ENCODE measurements at regions not wholly inside any gene's neighbourhood (a gene's known extent, or its start where the extent isn't known, plus 50 kb on each side); places are given as distances from the start of the nearest gene placed in this dataset.
"Not testable (repeated sequence)": the region's sequence is repeated elsewhere in the genome, so short reads cannot be mapped to it uniquely, and the experiment has no call there.

DNA sequence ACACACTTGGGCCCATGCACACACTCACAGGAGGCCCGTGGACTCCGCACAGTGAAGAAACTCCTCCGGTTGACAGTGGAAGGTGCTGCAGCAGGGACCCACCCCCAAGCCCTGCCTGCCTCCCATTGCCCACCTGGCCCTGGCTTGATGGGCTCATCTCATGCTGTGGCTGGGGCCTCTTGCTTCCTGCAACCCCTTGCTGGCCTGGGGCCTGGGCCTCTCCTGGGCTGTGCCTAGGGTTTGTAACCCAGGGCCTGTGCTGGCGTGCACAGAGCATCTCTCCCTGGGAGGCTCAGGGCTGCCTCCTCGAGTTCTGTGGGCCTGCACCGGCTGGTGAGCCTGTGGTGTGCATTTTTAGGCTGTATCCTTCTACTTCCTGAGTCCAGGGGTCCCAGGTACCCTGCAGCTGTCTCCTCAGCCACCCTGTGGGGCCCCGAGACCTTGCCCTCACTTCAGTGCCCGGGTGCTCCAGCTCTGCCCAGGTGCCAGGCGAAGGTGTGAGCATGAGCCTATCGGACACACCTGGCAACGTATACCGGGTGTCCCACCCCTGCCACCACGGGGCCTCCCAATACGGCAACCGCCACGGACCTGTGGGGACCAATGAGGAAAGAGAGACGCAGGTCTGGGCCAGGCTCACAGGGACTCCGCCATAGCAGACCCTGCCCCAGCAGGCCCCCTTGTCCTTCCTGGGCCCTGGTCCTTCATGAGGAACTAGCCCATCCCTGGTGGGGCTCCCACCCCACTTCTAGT lies 158.3 kb upstream of the POTEB2 start:
- H3K79me2 ChIP-seq (ENCODE audit: insufficient read depth, low read length); H3K4me3 ChIP-seq (replicated peaks in 1 of 3; ENCODE audit: low read depth in 2 of 3, low read length in 3 of 3); H2AFZ ChIP-seq (ENCODE audit: insufficient read depth, low read depth, low read length, poor library complexity, severe bottlenecking); H3K27me3 ChIP-seq (ENCODE audit: control insufficient read depth in 2 of 2, insufficient read depth in 2 of 2, low read length in 2 of 2); H3K36me3 Mint-ChIP-seq; H3K27ac ChIP-seq (ENCODE audit: low read depth in 1 of 2, low read length in 2 of 2); DNase-seq; H4K20me1 ChIP-seq (ENCODE audit: insufficient read depth, low read length); intact Hi-C loops (cut with micrococcal nuclease); H3K27ac Mint-ChIP-seq; H3K4me1 Mint-ChIP-seq; H3K9me3 ChIP-seq (replicated peaks in 1 of 2; ENCODE audit: control insufficient read depth in 1 of 2, insufficient read depth in 1 of 2, low read length in 2 of 2); H3K27me3 Mint-ChIP-seq (ENCODE audit: low read depth in 3 of 3); H3K36me3 ChIP-seq (replicated peaks in 1 of 2; ENCODE audit: control insufficient read depth in 1 of 2, insufficient read depth in 2 of 2, low read length in 2 of 2); H3K9ac ChIP-seq (ENCODE audit: insufficient read depth, low read length, poor library complexity, severe bottlenecking); H3K9me3 Mint-ChIP-seq; H3K4me3 Mint-ChIP-seq; H3K4me1 ChIP-seq (ENCODE audit: control insufficient read depth in 1 of 2, insufficient read depth in 2 of 2, low read length in 2 of 2); H3K4me2 ChIP-seq (replicated peaks; ENCODE audit: extremely low read depth, low read length, poor library complexity, severe bottlenecking): not testable (repeated sequence)
- WGBS (ENCODE audit: insufficient coverage), result 84% methylated on average over 15 of the region's 18 CpGs

DNA sequence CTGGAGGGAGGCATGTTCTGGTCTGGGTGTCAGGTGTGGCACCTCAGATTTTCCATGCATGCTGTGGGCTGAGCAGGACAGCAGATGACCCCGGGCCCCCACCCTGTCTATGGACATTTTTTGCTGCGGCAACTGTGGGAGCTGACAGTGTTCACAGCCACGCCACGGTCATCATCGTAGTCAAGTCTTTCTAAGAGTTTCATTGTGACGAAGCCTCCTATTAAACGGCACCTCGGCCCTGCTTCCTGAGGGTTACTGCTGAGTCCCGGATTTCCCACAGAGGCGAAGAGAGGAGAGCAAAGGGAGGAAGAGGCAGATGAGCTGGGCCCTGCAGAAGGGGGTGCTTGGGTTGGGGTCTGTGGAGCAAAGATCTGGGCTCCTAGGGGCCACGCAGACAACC lies 152.1 kb upstream of the POTEB2 start:
- H3K4me1 Mint-ChIP-seq; H3K4me1 ChIP-seq (ENCODE audit: control insufficient read depth in 1 of 2, insufficient read depth in 2 of 2, low read length in 2 of 2); H3K9ac ChIP-seq (ENCODE audit: insufficient read depth, low read length, poor library complexity, severe bottlenecking); H3K4me3 Mint-ChIP-seq; intact Hi-C loops (cut with micrococcal nuclease); H3K4me3 ChIP-seq (replicated peaks in 1 of 3; ENCODE audit: low read depth in 2 of 3, low read length in 3 of 3); H3K27me3 Mint-ChIP-seq (ENCODE audit: low read depth in 3 of 3); H3K36me3 ChIP-seq (replicated peaks in 1 of 2; ENCODE audit: control insufficient read depth in 1 of 2, insufficient read depth in 2 of 2, low read length in 2 of 2); H3K36me3 Mint-ChIP-seq; H3K4me2 ChIP-seq (replicated peaks; ENCODE audit: extremely low read depth, low read length, poor library complexity, severe bottlenecking); H3K9me3 Mint-ChIP-seq; DNase-seq; H3K79me2 ChIP-seq (ENCODE audit: insufficient read depth, low read length); H4K20me1 ChIP-seq (ENCODE audit: insufficient read depth, low read length); H3K27ac Mint-ChIP-seq; H3K9me3 ChIP-seq (replicated peaks in 1 of 2; ENCODE audit: control insufficient read depth in 1 of 2, insufficient read depth in 1 of 2, low read length in 2 of 2); H2AFZ ChIP-seq (ENCODE audit: insufficient read depth, low read depth, low read length, poor library complexity, severe bottlenecking); H3K27ac ChIP-seq (ENCODE audit: low read depth in 1 of 2, low read length in 2 of 2); H3K27me3 ChIP-seq (ENCODE audit: control insufficient read depth in 2 of 2, insufficient read depth in 2 of 2, low read length in 2 of 2): not testable (repeated sequence)
- WGBS (ENCODE audit: insufficient coverage), result 80% methylated on average over 3 of the region's 11 CpGs

DNA sequence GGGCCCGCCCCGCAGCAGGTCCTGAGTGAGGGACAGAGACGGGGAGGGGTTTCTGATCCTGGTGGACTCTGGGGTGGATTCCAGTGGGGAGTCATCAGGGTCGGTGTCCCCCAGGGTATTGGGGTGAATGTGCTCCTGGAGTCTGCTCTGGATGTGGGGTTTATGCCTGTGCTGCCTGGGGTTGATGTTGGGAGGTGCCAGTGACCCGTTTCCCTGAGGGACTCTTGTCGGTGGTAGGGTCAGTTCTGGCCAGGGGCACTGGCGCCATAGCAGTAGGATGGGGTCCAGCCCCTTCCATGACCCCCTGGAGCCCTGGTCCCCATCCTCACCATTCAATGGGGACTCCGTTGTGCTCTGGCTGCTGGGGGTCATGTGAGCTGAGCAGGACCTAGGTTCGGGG lies 151.2 kb upstream of the POTEB2 start:
- H3K9me3 Mint-ChIP-seq; H3K27me3 Mint-ChIP-seq (ENCODE audit: low read depth in 3 of 3): not testable (repeated sequence)

DNA sequence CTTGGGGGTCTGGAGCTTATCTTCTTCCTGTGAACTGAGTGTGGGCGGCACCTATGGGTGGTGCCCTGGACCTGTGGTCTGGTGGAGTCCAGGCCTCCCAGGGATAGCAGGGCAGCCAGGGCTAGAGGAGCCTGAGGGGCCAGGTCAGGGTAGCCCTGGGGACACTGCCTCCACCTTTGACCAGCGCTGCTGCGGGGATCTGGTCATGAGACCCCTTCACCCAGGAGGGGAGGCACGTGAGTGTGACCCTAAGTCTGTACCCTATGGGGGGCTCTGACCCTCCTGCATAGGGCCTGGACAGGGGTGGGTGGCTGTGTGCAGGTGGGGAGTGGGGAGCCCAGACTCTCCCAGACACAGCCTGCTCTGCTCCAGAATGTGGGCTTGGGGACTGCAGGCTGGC lies 150.5 kb upstream of the POTEB2 start:
- H3K9me3 ChIP-seq (replicated peaks in 1 of 2; ENCODE audit: control insufficient read depth in 1 of 2, insufficient read depth in 1 of 2, low read length in 2 of 2); H3K36me3 Mint-ChIP-seq; H3K4me3 Mint-ChIP-seq; H4K20me1 ChIP-seq (ENCODE audit: insufficient read depth, low read length); H3K9ac ChIP-seq (ENCODE audit: insufficient read depth, low read length, poor library complexity, severe bottlenecking); DNase-seq; intact Hi-C loops (cut with micrococcal nuclease); H3K27me3 ChIP-seq (ENCODE audit: control insufficient read depth in 2 of 2, insufficient read depth in 2 of 2, low read length in 2 of 2); H2AFZ ChIP-seq (ENCODE audit: insufficient read depth, low read depth, low read length, poor library complexity, severe bottlenecking); H3K27me3 Mint-ChIP-seq (ENCODE audit: low read depth in 3 of 3); H3K4me3 ChIP-seq (replicated peaks in 1 of 3; ENCODE audit: low read depth in 2 of 3, low read length in 3 of 3); H3K4me1 ChIP-seq (ENCODE audit: control insufficient read depth in 1 of 2, insufficient read depth in 2 of 2, low read length in 2 of 2); H3K4me1 Mint-ChIP-seq; H3K79me2 ChIP-seq (ENCODE audit: insufficient read depth, low read length); H3K27ac ChIP-seq (ENCODE audit: low read depth in 1 of 2, low read length in 2 of 2); H3K9me3 Mint-ChIP-seq; H3K36me3 ChIP-seq (replicated peaks in 1 of 2; ENCODE audit: control insufficient read depth in 1 of 2, insufficient read depth in 2 of 2, low read length in 2 of 2); H3K27ac Mint-ChIP-seq; H3K4me2 ChIP-seq (replicated peaks; ENCODE audit: extremely low read depth, low read length, poor library complexity, severe bottlenecking): not testable (repeated sequence)
- no CpG with 5 or more reads among the region's 4 CpGs for WGBS (ENCODE audit: insufficient coverage)

More for the DNA sequence above, 151.2 kb upstream of the POTEB2 start:
- WGBS (ENCODE audit: insufficient coverage), result no CpG with 5 or more reads among the region's 9 CpGs
- H3K4me3 Mint-ChIP-seq; intact Hi-C loops (cut with micrococcal nuclease); H3K27ac ChIP-seq (ENCODE audit: low read depth in 1 of 2, low read length in 2 of 2); H3K27ac Mint-ChIP-seq; H3K27me3 ChIP-seq (ENCODE audit: control insufficient read depth in 2 of 2, insufficient read depth in 2 of 2, low read length in 2 of 2); H3K36me3 Mint-ChIP-seq; H3K9me3 ChIP-seq (replicated peaks in 1 of 2; ENCODE audit: control insufficient read depth in 1 of 2, insufficient read depth in 1 of 2, low read length in 2 of 2); H3K4me2 ChIP-seq (replicated peaks; ENCODE audit: extremely low read depth, low read length, poor library complexity, severe bottlenecking); H4K20me1 ChIP-seq (ENCODE audit: insufficient read depth, low read length); H3K4me1 Mint-ChIP-seq; H3K36me3 ChIP-seq (replicated peaks in 1 of 2; ENCODE audit: control insufficient read depth in 1 of 2, insufficient read depth in 2 of 2, low read length in 2 of 2); H2AFZ ChIP-seq (ENCODE audit: insufficient read depth, low read depth, low read length, poor library complexity, severe bottlenecking); H3K9ac ChIP-seq (ENCODE audit: insufficient read depth, low read length, poor library complexity, severe bottlenecking); DNase-seq; H3K79me2 ChIP-seq (ENCODE audit: insufficient read depth, low read length); H3K4me3 ChIP-seq (replicated peaks in 1 of 3; ENCODE audit: low read depth in 2 of 3, low read length in 3 of 3); H3K4me1 ChIP-seq (ENCODE audit: control insufficient read depth in 1 of 2, insufficient read depth in 2 of 2, low read length in 2 of 2): not testable (repeated sequence)

Data from CD14-positive monocyte (primary cell).